Peyer's patch (tissue), 4 donors: ENCODE measurements at regions not wholly inside any gene's neighbourhood (a gene's known extent, or its start where the extent isn't known, plus 50 kb on each side); places are given as distances from the start of the nearest gene placed in this dataset.

Source experiments
- DNase-seq, 3 donors: peaks; one replicate each; pipeline ENCODE4 v3.0.0-alpha.2; 2017 to 2019
- H3K27ac ChIP-seq, 4 donors: fragments of 200-600 bp; sonication (generic); one replicate each; pipeline ENCODE4 v1.5.1; 2016 to 2019
- H3K27me3 ChIP-seq, 2 donors: fragments of 200-600 bp; sonication (generic); one replicate each; pipeline ENCODE4 v1.5.1; 2019
- H3K36me3 ChIP-seq, 3 donors: fragments of 200-600 bp; sonication (generic); one replicate each; pipeline ENCODE4 v1.5.1; 2016 to 2019
- H3K4me1 ChIP-seq, 4 donors: fragments of 200-600 bp; sonication (generic); one replicate each; pipeline ENCODE4 v1.5.1; 2016 to 2019
- H3K4me3 ChIP-seq, 4 donors: fragments of 200-600 bp; sonication (generic); 1 replicate in 3 of 4; 2 replicates in 1 of 4; pipeline ENCODE4 v1.5.1; 2016 to 2019; ENCODE audit warnings: mild to moderate bottlenecking in 1 of 4
- H3K9me3 ChIP-seq, 4 donors: fragments of 200-600 bp; sonication (generic); one replicate each; pipeline ENCODE4 v1.5.1; 2016 to 2019; ENCODE audit warnings: mild to moderate bottlenecking in 1 of 4
- CTCF ChIP-seq, 6 experiments: fragments of 450-650 bp in 4 of 6; fragments of 200-600 bp in 2 of 6; sonication (generic) in 1 of 6; IDR thresholded peaks; one replicate each; pipeline ENCODE4 v1.5.1; 2017 to 2019; ENCODE audit warnings: antibody characterized with exemption in 6 of 6, mild to moderate bottlenecking in 3 of 6, moderate library complexity in 1 of 6
- POLR2A ChIP-seq, 2 donors: fragments of 450-650 bp; IDR thresholded peaks; one replicate each; pipeline ENCODE4 v1.5.1; 2017; ENCODE audit warnings: antibody characterized with exemption in 2 of 2, mild to moderate bottlenecking in 2 of 2, moderate library complexity in 2 of 2

DNA sequence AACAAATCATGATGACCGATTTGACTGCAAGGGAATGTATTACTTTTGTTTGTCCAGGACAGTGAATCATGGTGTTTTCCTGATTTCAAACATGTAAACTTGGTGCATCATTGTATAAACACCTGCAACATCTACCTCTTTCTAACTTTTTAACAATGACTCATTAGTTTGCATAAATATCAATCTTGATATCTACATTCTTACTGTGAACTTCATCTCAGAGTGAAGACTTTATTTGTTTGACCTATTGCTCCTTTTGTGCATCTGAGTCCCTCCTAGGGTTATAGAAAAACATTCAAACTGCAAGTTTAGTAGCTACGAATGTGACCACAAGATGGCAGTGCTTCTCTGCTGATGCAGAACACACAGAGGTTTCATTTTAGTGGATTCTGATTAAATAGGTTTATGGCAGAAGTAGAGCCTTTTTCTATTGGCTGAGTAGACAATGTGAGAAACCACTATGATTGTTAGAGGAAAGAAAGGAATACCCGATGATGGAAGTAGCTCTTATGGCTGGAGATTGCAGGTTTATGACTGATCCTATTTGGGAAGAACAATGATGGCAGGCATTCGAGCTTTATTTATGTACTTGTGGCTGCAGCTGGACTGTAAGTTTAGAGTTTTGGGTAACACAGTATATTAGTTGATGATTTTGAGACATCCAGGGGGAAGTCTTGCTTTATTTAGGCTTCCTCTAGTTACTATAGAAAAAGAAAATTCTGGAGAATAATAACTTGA lies 244.2 kb upstream of the OR4E1 start:
- peak in 2 of 3 donors; percentile 64 to 81 for DNase-seq
- Histone ChIP-seq H3K4me3 (no peak overlapping the region), H3K27ac (no peak overlapping the region), H3K27me3 (no peaks in the 10 kb centered on the region), H3K4me1 (no peaks in the 10 kb centered on the region), H3K36me3 (no peaks in the 10 kb centered on the region), H3K9me3 (no peaks in the 10 kb centered on the region)
- TF ChIP-seq POLR2A (IDR thresholded peaks at IDR 0.05) (no peak), CTCF (IDR thresholded peaks at IDR 0.05) (peak; percentile 41 to 74 (median 56))

- Histone ChIP-seq H3K27ac (no peak overlapping the region), H3K9me3 (no peaks in the 10 kb centered on the region), H3K36me3 (no peaks in the 10 kb centered on the region), H3K4me3 (no peak overlapping the region), H3K27me3 (no peaks in the 10 kb centered on the region), H3K4me1 (no peaks in the 10 kb centered on the region)
- TF ChIP-seq CTCF (IDR thresholded peaks at IDR 0.05) (no peak), POLR2A (IDR thresholded peaks at IDR 0.05) (no peak)
- no peak for DNase-seq
Observed at GRCh38 chr14:21915826-21916225, 242.2 kb upstream of the OR4E1 start.

DNA sequence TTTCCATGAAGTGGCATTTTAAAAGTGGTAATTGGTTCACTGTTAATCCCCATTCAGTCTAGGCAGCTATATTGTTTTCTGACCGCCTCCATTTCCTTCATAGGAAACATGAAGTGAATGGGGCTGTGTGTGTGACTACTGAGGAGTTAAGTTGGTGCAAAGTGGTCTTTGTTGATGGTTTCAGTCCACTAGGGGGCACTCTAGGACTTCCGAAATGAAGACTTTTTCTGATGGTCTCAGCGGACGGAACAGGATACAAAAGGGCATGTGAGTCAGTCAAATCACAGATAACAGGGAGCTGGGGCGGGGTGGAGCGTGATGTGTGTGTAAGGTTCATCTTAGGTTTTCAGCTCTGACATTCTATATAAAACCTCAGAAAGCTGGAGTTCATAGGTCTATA lies 240.1 kb upstream of the OR4E1 start:
- H3K4me1 ChIP-seq = no peaks in the 10 kb centered on the region
- TF ChIP-seq POLR2A (IDR thresholded peaks at IDR 0.05) = no peak
- TF ChIP-seq CTCF (IDR thresholded peaks at IDR 0.05) = peak in 5 of 6 experiments; percentile 36 to 63 (median 49)
- H3K4me3 ChIP-seq = no peak overlapping the region
- H3K9me3 ChIP-seq = no peaks in the 10 kb centered on the region
- no peaks in the 10 kb centered on the region for H3K27me3 ChIP-seq
- peak in 2 of 3 donors; percentile 72 to 83 for DNase-seq
- no peaks in the 10 kb centered on the region for H3K36me3 ChIP-seq
- H3K27ac ChIP-seq = no peak overlapping the region

- TF ChIP-seq POLR2A (IDR thresholded peaks at IDR 0.05) (no peak), CTCF (IDR thresholded peaks at IDR 0.05) (no peak)
- H3K27me3 ChIP-seq = no peaks in the 10 kb centered on the region
- H3K4me1 ChIP-seq = no peaks in the 10 kb centered on the region
- DNase-seq = no peak
- no peaks in the 10 kb centered on the region for H3K9me3 ChIP-seq
- H3K4me3 ChIP-seq = no peak overlapping the region
- H3K27ac ChIP-seq = no peak overlapping the region
- H3K36me3 ChIP-seq = no peaks in the 10 kb centered on the region
Observed at GRCh38 chr14:21912367-21912766, 238.7 kb upstream of the OR4E1 start.

DNA sequence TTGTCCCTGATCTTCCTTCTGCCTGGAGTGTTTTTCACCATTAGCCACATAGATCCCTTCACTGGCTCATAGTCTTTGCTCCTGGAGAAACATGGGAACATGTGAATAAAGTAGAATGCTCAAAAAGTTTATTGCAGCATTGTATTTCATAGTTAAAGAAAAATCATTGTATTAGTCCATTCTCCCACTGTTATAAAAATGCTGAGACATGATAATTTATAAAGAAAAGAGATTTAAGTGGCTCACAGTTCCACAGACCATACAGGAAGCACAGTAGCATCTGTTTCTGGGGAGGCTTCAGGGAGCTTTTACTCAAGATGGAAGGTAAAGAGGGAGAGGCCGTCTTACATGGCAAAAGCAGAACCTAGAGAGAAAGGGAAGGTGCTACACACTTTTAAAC lies 238.3 kb upstream of the OR4E1 start:
- no peak overlapping the region for H3K4me3 ChIP-seq

More for the DNA sequence above, 238.3 kb upstream of the OR4E1 start:
- Histone ChIP-seq H3K36me3 (no peaks in the 10 kb centered on the region), H3K27ac (no peak overlapping the region), H3K27me3 (no peaks in the 10 kb centered on the region), H3K9me3 (no peaks in the 10 kb centered on the region), H3K4me1 (no peaks in the 10 kb centered on the region)
- TF ChIP-seq CTCF (IDR thresholded peaks at IDR 0.05) = no peak
- TF ChIP-seq POLR2A (IDR thresholded peaks at IDR 0.05) = no peak
- no peak for DNase-seq
